Breast epithelium (tissue), 4 donors: ENCODE measurements at regions not wholly inside any gene's neighbourhood (a gene's known extent, or its start where the extent isn't known, plus 50 kb on each side); places are given as distances from the start of the nearest gene placed in this dataset.
A peak's percentile ranks its signal among the peaks of the same experiment; 100 is the strongest.

Source experiments
- DNase-seq, 2 donors: peaks; one replicate each; pipeline ENCODE4 v3.0.0-alpha.2; 2019; ENCODE audit warnings: low spot score in 2 of 2
- H3K27ac ChIP-seq, 2 donors: fragments of 200-600 bp; sonication (generic) in 1 of 2; one replicate each; pipeline ENCODE4 v1.5.1; 2016 to 2019; ENCODE audit warnings: mild to moderate bottlenecking in 1 of 2
- H3K27me3 ChIP-seq, 2 donors: fragments of 200-600 bp; sonication (generic) in 1 of 2; one replicate each; pipeline versions ENCODE4 v1.5.1 to v1.6.0; 2017 to 2019; ENCODE audit warnings: control low read depth in 1 of 2, mild to moderate bottlenecking in 1 of 2
- H3K36me3 ChIP-seq: fragments of 200-600 bp; one replicate; pipeline ENCODE4 v1.5.1; 2019
- H3K4me1 ChIP-seq, 2 donors: fragments of 200-600 bp; sonication (generic); one replicate each; pipeline ENCODE4 v1.5.1; 2016 to 2019; ENCODE audit warnings: control low read depth in 1 of 2
- H3K4me3 ChIP-seq, 3 donors: fragments of 200-600 bp; sonication (generic); 1 replicate in 2 of 3; 2 replicates in 1 of 3; pipeline ENCODE4 v1.5.1; 2016 to 2019; ENCODE audit warnings: mild to moderate bottlenecking in 3 of 3, moderate library complexity in 2 of 3
- H3K9me3 ChIP-seq, 2 donors: fragments of 200-600 bp; sonication (generic) in 1 of 2; one replicate each; pipeline ENCODE4 v1.5.1; 2016 to 2019; ENCODE audit warnings: control low read depth in 1 of 2
- CTCF ChIP-seq, 3 donors: fragments of 450-650 bp; IDR thresholded peaks; one replicate each; pipeline ENCODE4 v1.5.1; 2016 to 2017; ENCODE audit warnings: antibody characterized with exemption in 3 of 3, mild to moderate bottlenecking in 3 of 3, moderate library complexity in 3 of 3
- POLR2A ChIP-seq: fragments of 450-650 bp; IDR thresholded peaks from one replicate; pipeline ENCODE4 v1.6.1; 2016; ENCODE audit warnings: antibody characterized with exemption, mild to moderate bottlenecking, moderate library complexity
- POLR2AphosphoS5 ChIP-seq, 3 donors: sonication (generic); formaldehyde crosslinking; IDR thresholded peaks; one replicate each; pipeline ENCODE4 v1.6.1; 2017; ENCODE audit warnings: antibody characterized with exemption in 3 of 3
- intact Hi-C: fragments of 100-400 bp; cut with DNase I; formaldehyde crosslinking; loops from one replicate; pipeline ENCODE4 v1.15.1; 2023; ENCODE audit warnings: low total_unique reads

GRCh38 chr5:6822556-6823343 lies 109.5 kb downstream of the TENT4A start:
- H3K36me3 ChIP-seq = no peaks in the 10 kb centered on the region
- no peaks in the 10 kb centered on the region for H3K9me3 ChIP-seq
- no peaks in the 10 kb centered on the region for H3K27me3 ChIP-seq
- intact Hi-C loops = no loop called here
- TF ChIP-seq POLR2AphosphoS5 (IDR thresholded peaks at IDR 0.05) (no peak), CTCF (IDR thresholded peaks at IDR 0.05) (no peak)
- H3K27ac ChIP-seq = peak overlapping the region; percentile 13 to 60
- H3K4me3 ChIP-seq = peak overlapping the region in 2 of 3 donors; percentile 39 to 57
- DNase-seq = no peak
- H3K4me1 ChIP-seq = no peaks in the 10 kb centered on the region

GRCh38 chr5:6823996-6824395 lies 110.8 kb downstream of the TENT4A start:
- H3K36me3 ChIP-seq = no peaks in the 10 kb centered on the region
- intact Hi-C loops = no loop called here
- no peaks in the 10 kb centered on the region for H3K9me3 ChIP-seq
- TF ChIP-seq POLR2A (no peak), POLR2AphosphoS5 (IDR thresholded peaks at IDR 0.05) (no peak), CTCF (IDR thresholded peaks at IDR 0.05) (no peak)
- H3K27me3 ChIP-seq = no peaks in the 10 kb centered on the region
- DNase-seq = no peak
- no peak overlapping the region for H3K27ac ChIP-seq
- H3K4me1 ChIP-seq = no peaks in the 10 kb centered on the region
- no peak overlapping the region for H3K4me3 ChIP-seq

GRCh38 chr5:6825678-6826244 lies 112.5 kb downstream of the TENT4A start:
- no peak for TF ChIP-seq CTCF (IDR thresholded peaks at IDR 0.05)
- TF ChIP-seq POLR2A = no peak
- TF ChIP-seq POLR2AphosphoS5 (IDR thresholded peaks at IDR 0.05) = no peak
- Histone ChIP-seq H3K9me3 (no peaks in the 10 kb centered on the region), H3K27ac (no peak overlapping the region), H3K36me3 (no peaks in the 10 kb centered on the region), H3K4me3 (no peak overlapping the region), H3K27me3 (no peaks in the 10 kb centered on the region), H3K4me1 (no peaks in the 10 kb centered on the region)
- DNase-seq = no peak
- intact Hi-C loops = no loop called here

- H3K27ac ChIP-seq = no peak overlapping the region
- no peaks in the 10 kb centered on the region for H3K9me3 ChIP-seq
- DNase-seq = no peak
- TF ChIP-seq POLR2AphosphoS5 (IDR thresholded peaks at IDR 0.05) (no peak), CTCF (IDR thresholded peaks at IDR 0.05) (no peak), POLR2A (no peak)
- H3K4me1 ChIP-seq = no peaks in the 10 kb centered on the region
- no peak overlapping the region for H3K4me3 ChIP-seq
- intact Hi-C loops = no loop called here
- H3K36me3 ChIP-seq = no peaks in the 10 kb centered on the region
- H3K27me3 ChIP-seq = no peaks in the 10 kb centered on the region
These were observed 113.5 kb downstream of the TENT4A start for GRCh38 chr5:6826756-6827155.

GRCh38 chr5:6827526-6828219 lies 114.4 kb downstream of the TENT4A start:
- no peaks in the 10 kb centered on the region for H3K27me3 ChIP-seq
- DNase-seq = no peak
- TF ChIP-seq POLR2A = no peak
- TF ChIP-seq CTCF (IDR thresholded peaks at IDR 0.05) = no peak
- no peak for TF ChIP-seq POLR2AphosphoS5 (IDR thresholded peaks at IDR 0.05)
- intact Hi-C loops = no loop called here
- no peaks in the 10 kb centered on the region for H3K36me3 ChIP-seq
- no peaks in the 10 kb centered on the region for H3K4me1 ChIP-seq
- H3K9me3 ChIP-seq = no peaks in the 10 kb centered on the region
- H3K4me3 ChIP-seq = no peak overlapping the region
- no peak overlapping the region for H3K27ac ChIP-seq
